ENCODE measurements at regions not wholly inside any gene's neighbourhood (a gene's known extent, or its start where the extent isn't known, plus 50 kb on each side); places are given as distances from the start of the nearest gene placed in this dataset.

- TF ChIP-seq KDM4A (IDR thresholded peaks at IDR 0.05; ENCODE audit: low read depth, low read length, severe bottlenecking): no peak
- TF ChIP-seq CTCF (IDR thresholded peaks at IDR 0.05; ENCODE audit: control extremely low read depth in 1 of 3, insufficient read depth in 1 of 3, low read depth in 1 of 3, low read length in 3 of 3): no peak
- TF ChIP-seq SP4 (IDR thresholded peaks at IDR 0.05; ENCODE audit: low read length): no peak
- TF ChIP-seq ZNF274 (IDR thresholded peaks at IDR 0.05; ENCODE audit: borderline replicate concordance, extremely low read depth, low read length): no peak
- no peak for TF ChIP-seq JUN (IDR thresholded peaks at IDR 0.05; ENCODE audit: low read depth, low read length)
- no peak for TF ChIP-seq CREB1 (IDR thresholded peaks at IDR 0.05)
- TF ChIP-seq EGR1 (IDR thresholded peaks at IDR 0.05; ENCODE audit: borderline replicate concordance, low read depth, low read length): no peak
These were observed 152.9 kb upstream of the PTBP2 start (continued) for GRCh38 chr1:96568639-96569038.

Measured in H1 (cell line).